Tibial artery (tissue), 4 donors: ENCODE measurements at regions not wholly inside any gene's neighbourhood (a gene's known extent, or its start where the extent isn't known, plus 50 kb on each side); places are given as distances from the start of the nearest gene placed in this dataset.

Experiments used
- DNase-seq, 2 donors: peaks; one replicate each; pipeline ENCODE4 v3.0.0-alpha.2; 2019
- H3K27ac ChIP-seq, 2 donors: fragments of 200-600 bp; sonication (generic) in 1 of 2; 1 replicate in 1 of 2; 2 replicates in 1 of 2; pipeline ENCODE4 v1.5.1; 2018 to 2019; ENCODE audit warnings: mild to moderate bottlenecking in 1 of 2
- H3K27me3 ChIP-seq, 2 donors: fragments of 200-600 bp; sonication (generic) in 1 of 2; one replicate each; pipeline versions ENCODE4 v1.5.1 to v1.6.0; 2016 to 2019
- H3K36me3 ChIP-seq, 3 donors: fragments of 200-600 bp; sonication (generic) in 2 of 3; one replicate each; pipeline ENCODE4 v1.5.1; 2016 to 2019; ENCODE audit warnings: mild to moderate bottlenecking in 2 of 3
- H3K4me1 ChIP-seq, 4 donors: fragments of 200-600 bp; sonication (generic) in 2 of 4; 1 replicate in 3 of 4; 2 replicates in 1 of 4; pipeline ENCODE4 v1.5.1; 2016 to 2019
- H3K4me3 ChIP-seq, 2 donors: fragments of 200-600 bp; sonication (generic) in 1 of 2; 1 replicate in 1 of 2; 2 replicates in 1 of 2; pipeline ENCODE4 v1.5.1; 2018 to 2019; ENCODE audit warnings: mild to moderate bottlenecking in 2 of 2
- H3K9me3 ChIP-seq, 3 donors: fragments of 200-600 bp; sonication (generic) in 1 of 3; one replicate each; pipeline ENCODE4 v1.5.1; 2016 to 2019
- CTCF ChIP-seq, 2 experiments: fragments of 200-600 bp in 1 of 2; fragments of 450-650 bp in 1 of 2; IDR thresholded peaks; one replicate each; pipeline ENCODE4 v1.5.1; 2017 to 2019; ENCODE audit warnings: antibody characterized with exemption in 2 of 2, mild to moderate bottlenecking in 1 of 2, moderate library complexity in 1 of 2
- intact Hi-C: fragments of 100-400 bp; cut with DNase I; formaldehyde crosslinking; loops from one replicate; pipeline ENCODE4 v1.15.0; 2023; ENCODE audit warnings: low total_unique reads

DNA sequence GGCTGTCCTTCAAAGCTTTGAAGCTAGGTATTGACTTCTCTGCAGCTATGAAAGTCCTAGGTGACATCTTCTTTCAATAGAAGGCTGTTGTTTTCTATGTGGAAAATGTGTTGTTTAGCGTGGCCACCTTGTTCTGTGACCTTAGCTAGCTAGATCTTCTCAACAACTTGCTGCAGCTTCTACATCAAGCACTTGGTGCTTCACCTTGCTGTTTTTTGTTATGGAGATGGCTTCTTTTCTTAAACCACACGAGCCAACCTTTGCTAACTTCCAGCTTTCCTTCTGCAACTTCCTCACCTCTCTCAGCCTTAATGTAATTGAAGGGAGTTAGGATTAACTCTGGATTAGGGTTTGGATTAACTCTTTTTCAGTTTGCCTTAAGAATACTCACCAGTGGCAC is 128.6 kb upstream of the MMS22L start:
- Histone ChIP-seq H3K36me3 (no peaks in the 10 kb centered on the region), H3K27ac (no peak overlapping the region), H3K9me3 (no peaks in the 10 kb centered on the region), H3K4me1 (no peaks in the 10 kb centered on the region), H3K27me3 (no peaks in the 10 kb centered on the region), H3K4me3 (no peak overlapping the region)
- TF ChIP-seq CTCF (IDR thresholded peaks at IDR 0.05): no peak
- DNase-seq: no peak
- intact Hi-C loops: no loop called here

- intact Hi-C loops: no loop called here
- no peak for TF ChIP-seq CTCF (IDR thresholded peaks at IDR 0.05)
- Histone ChIP-seq H3K27ac (no peak overlapping the region), H3K27me3 (no peaks in the 10 kb centered on the region), H3K4me1 (no peaks in the 10 kb centered on the region), H3K36me3 (no peaks in the 10 kb centered on the region), H3K4me3 (no peak overlapping the region), H3K9me3 (no peaks in the 10 kb centered on the region)
- no peak for DNase-seq
Measured at GRCh38 chr6:97412511-97412910, 129.5 kb upstream of the MMS22L start.

DNA sequence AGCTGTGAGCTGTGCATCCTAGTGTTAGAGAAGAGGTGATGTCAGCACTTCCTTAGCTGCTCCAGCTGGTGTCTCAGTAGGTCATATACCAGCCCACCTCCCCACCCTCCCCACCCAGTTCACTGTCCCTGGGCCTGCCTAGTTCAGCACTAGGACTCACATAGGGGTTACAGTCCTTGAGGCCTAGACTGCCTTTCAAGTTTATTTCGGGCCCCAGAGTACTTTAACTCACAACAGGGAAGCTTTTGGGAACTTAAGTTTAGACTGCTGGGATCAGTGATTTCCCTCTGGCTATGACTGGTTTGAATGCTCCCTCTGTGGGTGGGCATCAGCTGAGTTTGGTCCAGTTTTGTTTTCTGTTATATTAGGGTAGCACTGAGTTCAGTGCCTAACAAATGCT is 139.2 kb upstream of the MMS22L start:
- TF ChIP-seq CTCF (IDR thresholded peaks at IDR 0.05): no peak
- no peak for DNase-seq
- intact Hi-C loops: no loop called here
- Histone ChIP-seq H3K4me3 (no peak overlapping the region), H3K27me3 (no peaks in the 10 kb centered on the region), H3K36me3 (no peaks in the 10 kb centered on the region), H3K4me1 (no peaks in the 10 kb centered on the region), H3K27ac (no peak overlapping the region), H3K9me3 (peaks cover 0 to 9% (median 0%) of the 10 kb centered on the region in 3 donors)

DNA sequence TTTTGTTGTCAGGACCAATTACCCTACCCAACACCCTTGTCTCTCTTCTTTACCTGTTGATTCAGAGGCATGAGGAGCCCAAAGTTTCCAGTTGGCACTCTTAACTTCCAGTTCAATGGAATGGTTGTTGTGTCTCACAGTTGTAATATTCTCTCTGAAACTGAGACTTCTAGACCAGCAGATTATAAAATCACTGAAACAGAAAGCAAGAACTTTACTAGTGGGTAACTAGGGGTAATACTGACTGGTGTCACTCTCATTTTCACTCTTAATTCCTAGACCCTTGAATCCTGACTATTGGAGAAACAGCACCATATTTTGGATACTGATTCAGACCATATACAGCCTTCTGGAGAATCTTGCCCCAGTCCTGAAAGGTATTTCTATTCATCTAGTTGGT is 140.2 kb upstream of the MMS22L start:
- Histone ChIP-seq H3K27ac (no peak overlapping the region), H3K27me3 (no peaks in the 10 kb centered on the region), H3K4me1 (no peaks in the 10 kb centered on the region), H3K36me3 (no peaks in the 10 kb centered on the region), H3K9me3 (peaks cover 0 to 9% (median 0%) of the 10 kb centered on the region in 3 donors), H3K4me3 (no peak overlapping the region)
- DNase-seq: no peak
- intact Hi-C loops: no loop called here
- no peak for TF ChIP-seq CTCF (IDR thresholded peaks at IDR 0.05)

GRCh38 chr6:97427648-97428047 is 144.6 kb upstream of the MMS22L start:
- Histone ChIP-seq H3K27ac (no peak overlapping the region), H3K4me3 (no peak overlapping the region), H3K4me1 (no peaks in the 10 kb centered on the region), H3K27me3 (no peaks in the 10 kb centered on the region), H3K36me3 (no peaks in the 10 kb centered on the region), H3K9me3 (no peaks in the 10 kb centered on the region)
- TF ChIP-seq CTCF (IDR thresholded peaks at IDR 0.05): no peak
- DNase-seq: no peak
- intact Hi-C loops: no loop called here

DNA sequence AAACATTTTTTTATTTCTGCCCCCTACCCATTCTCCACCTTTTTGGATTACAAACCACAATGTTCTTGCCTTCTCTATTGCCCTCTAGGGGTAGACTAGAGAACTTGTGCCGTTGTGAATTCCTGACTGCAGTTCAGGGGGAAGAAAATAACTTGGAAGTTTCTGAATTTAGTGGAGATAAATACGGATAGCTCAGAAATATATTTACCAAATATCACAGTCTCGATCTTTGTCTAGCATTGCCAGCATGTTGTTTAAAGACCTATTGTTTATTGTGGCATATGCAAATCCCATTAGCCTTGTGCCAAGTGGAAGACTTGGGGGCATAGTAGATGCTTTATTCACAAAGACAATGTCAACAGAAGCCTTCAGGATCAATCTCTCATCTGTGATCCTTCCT is 154.1 kb upstream of the MMS22L start:
- H3K9me3 ChIP-seq: no peaks in the 10 kb centered on the region
- H3K36me3 ChIP-seq: no peaks in the 10 kb centered on the region
- no peak for DNase-seq
- H3K4me1 ChIP-seq: no peaks in the 10 kb centered on the region
- H3K27me3 ChIP-seq: no peaks in the 10 kb centered on the region
- H3K27ac ChIP-seq: no peak overlapping the region
- no peak overlapping the region for H3K4me3 ChIP-seq
- peak in 1 of 2 experiments; percentile 16 for TF ChIP-seq CTCF (IDR thresholded peaks at IDR 0.05)
- intact Hi-C loops: no loop called here
